GM12892 (cell line): ENCODE measurements at regions not wholly inside any gene's neighbourhood (a gene's known extent, or its start where the extent isn't known, plus 50 kb on each side); places are given as distances from the start of the nearest gene placed in this dataset.

ENCODE experiments used
- POLR2A ChIP-seq: IDR thresholded peaks from 2 replicates; pipeline ENCODE4 v1.6.1; 2011; ENCODE audit warnings: low read depth, low read length, control low read depth
- POLR2AphosphoS5 ChIP-seq: IDR thresholded peaks from 2 replicates; pipeline ENCODE4 v1.6.1; 2011; ENCODE audit warnings: low read depth, low read length, control low read depth

GRCh38 chr5:30392897-30393296 is 800.6 kb upstream of the CDH6 start:
- TF ChIP-seq POLR2AphosphoS5 (no peak), POLR2A (no peak)
